ENCODE measurements at regions not wholly inside any gene's neighbourhood (a gene's known extent, or its start where the extent isn't known, plus 50 kb on each side); places are given as distances from the start of the nearest gene placed in this dataset.

DNA sequence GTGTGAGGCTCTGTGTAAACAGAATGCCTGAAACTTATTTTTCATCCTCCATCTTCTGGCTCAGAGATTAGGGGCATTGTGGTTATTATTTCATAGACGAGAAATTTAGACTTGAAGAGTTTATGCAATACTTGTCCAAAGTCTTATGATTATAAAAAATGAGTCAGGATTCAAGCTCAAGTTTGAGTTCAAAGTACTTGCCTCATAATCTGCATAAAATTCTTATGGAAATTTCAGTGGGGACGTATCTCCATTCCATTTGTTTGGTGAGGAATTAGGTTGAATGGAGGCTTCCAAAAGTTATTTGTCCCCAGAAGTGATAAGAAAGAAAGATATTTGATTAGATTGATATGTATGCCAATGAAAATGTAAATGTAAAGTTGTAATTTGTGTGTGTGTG is 93.7 kb upstream of the CLVS2 start:
- H3K4me3 ChIP-seq (ENCODE audit: low read depth, low read length): no peak overlapping the region
- no peak overlapping the region for H3K4me3 Mint-ChIP-seq (ENCODE audit: unreplicated experiment)
- H3K9me3 Mint-ChIP-seq (ENCODE audit: unreplicated experiment): no peaks in the 10 kb centered on the region
- BruUV-seq (replicated peaks): no TSS peak
- no peak for TF ChIP-seq CTCF (IDR thresholded peaks at IDR 0.05; ENCODE audit: insufficient read depth in 1 of 2, low read depth in 1 of 2, low read length in 1 of 2, severe bottlenecking in 1 of 2, unreplicated experiment in 1 of 2)
- H3K4me1 Mint-ChIP-seq (ENCODE audit: low read depth, unreplicated experiment): no peaks in the 10 kb centered on the region
- no peaks in the 10 kb centered on the region for H3K36me3 ChIP-seq (ENCODE audit: control insufficient read depth, insufficient read depth, low read length)
- no peak for DNase-seq
- intact Hi-C loops (cut with micrococcal nuclease; ENCODE audit: unreplicated experiment): no loop called here
- peaks cover 19% of the 10 kb centered on the region for H3K27me3 Mint-ChIP-seq (ENCODE audit: insufficient read depth, unreplicated experiment)
- H3K4me1 ChIP-seq: no peaks in the 10 kb centered on the region
- POLR2A ChIA-PET: no interaction called here
- H3K36me3 Mint-ChIP-seq (ENCODE audit: insufficient read depth, unreplicated experiment): no peaks in the 10 kb centered on the region
- no peak overlapping the region for H3K27ac Mint-ChIP-seq (ENCODE audit: unreplicated experiment)
- H3K27me3 ChIP-seq (replicated peaks; ENCODE audit: control insufficient read depth, insufficient read depth, low read length): no peaks in the 10 kb centered on the region
- CTCF ChIA-PET: no interaction called here
- H3K9me3 ChIP-seq: no peaks in the 10 kb centered on the region

GRCh38 chr6:122903266-122903915 is 92.6 kb upstream of the CLVS2 start:
- Histone ChIP-seq H3K36me3 (ENCODE audit: control insufficient read depth, insufficient read depth, low read length) (no peaks in the 10 kb centered on the region), H3K4me1 (no peaks in the 10 kb centered on the region), H3K9me3 (no peaks in the 10 kb centered on the region), H3K4me3 (ENCODE audit: low read depth, low read length) (no peak overlapping the region), H3K27me3 (replicated peaks; ENCODE audit: control insufficient read depth, insufficient read depth, low read length) (no peaks in the 10 kb centered on the region)
- ChIA-PET POLR2A (no interaction called here), CTCF (no interaction called here)
- intact Hi-C loops (cut with micrococcal nuclease; ENCODE audit: unreplicated experiment): no loop called here
- H3K27ac Mint-ChIP-seq (ENCODE audit: unreplicated experiment): no peak overlapping the region
- no TSS peak for BruUV-seq (replicated peaks)
- no peak for DNase-seq
- H3K4me3 Mint-ChIP-seq (ENCODE audit: unreplicated experiment): no peak overlapping the region
- H3K4me1 Mint-ChIP-seq (ENCODE audit: low read depth, unreplicated experiment): no peaks in the 10 kb centered on the region
- peaks cover 17% of the 10 kb centered on the region for H3K27me3 Mint-ChIP-seq (ENCODE audit: insufficient read depth, unreplicated experiment)
- no peaks in the 10 kb centered on the region for H3K36me3 Mint-ChIP-seq (ENCODE audit: insufficient read depth, unreplicated experiment)
- TF ChIP-seq CTCF (IDR thresholded peaks at IDR 0.05; ENCODE audit: insufficient read depth in 1 of 2, low read depth in 1 of 2, low read length in 1 of 2, severe bottlenecking in 1 of 2, unreplicated experiment in 1 of 2): no peak
- H3K9me3 Mint-ChIP-seq (ENCODE audit: unreplicated experiment): no peaks in the 10 kb centered on the region

DNA sequence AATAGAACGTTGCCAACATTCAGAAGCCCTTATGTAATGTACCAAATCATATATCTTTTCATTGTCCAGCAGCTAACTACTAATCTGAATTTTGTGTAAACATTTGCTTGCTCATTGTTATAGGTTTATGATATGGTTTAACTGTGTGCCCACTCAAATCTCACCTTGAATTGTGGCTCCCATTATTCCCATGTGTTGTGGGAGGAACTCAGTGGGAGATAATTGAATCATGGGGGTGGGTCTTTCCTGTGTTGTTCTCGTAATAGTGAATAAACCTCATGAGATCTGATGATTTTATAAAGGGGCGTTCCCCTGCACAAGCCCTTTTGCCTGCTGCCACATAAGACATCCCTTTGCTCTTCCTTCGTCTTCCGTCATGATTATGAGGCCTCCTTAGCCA is 91.9 kb upstream of the CLVS2 start:
- no peaks in the 10 kb centered on the region for H3K36me3 Mint-ChIP-seq (ENCODE audit: insufficient read depth, unreplicated experiment)
- CTCF ChIA-PET: no interaction called here

More for the DNA sequence above, 91.9 kb upstream of the CLVS2 start:
- Mint-ChIP-seq H3K27me3 (ENCODE audit: insufficient read depth, unreplicated experiment) (peaks cover 11% of the 10 kb centered on the region), H3K4me3 (ENCODE audit: unreplicated experiment) (no peak overlapping the region), H3K4me1 (ENCODE audit: low read depth, unreplicated experiment) (no peaks in the 10 kb centered on the region), H3K9me3 (ENCODE audit: unreplicated experiment) (no peaks in the 10 kb centered on the region), H3K27ac (ENCODE audit: unreplicated experiment) (no peak overlapping the region)
- no peaks in the 10 kb centered on the region for H3K4me1 ChIP-seq
- no peak for TF ChIP-seq CTCF (IDR thresholded peaks at IDR 0.05; ENCODE audit: insufficient read depth in 1 of 2, low read depth in 1 of 2, low read length in 1 of 2, severe bottlenecking in 1 of 2, unreplicated experiment in 1 of 2)
- POLR2A ChIA-PET: no interaction called here
- no TSS peak for BruUV-seq (replicated peaks)
- intact Hi-C loops (cut with micrococcal nuclease; ENCODE audit: unreplicated experiment): no loop called here
- no peak for DNase-seq
- H3K27me3 ChIP-seq (replicated peaks; ENCODE audit: control insufficient read depth, insufficient read depth, low read length): no peaks in the 10 kb centered on the region
- no peaks in the 10 kb centered on the region for H3K36me3 ChIP-seq (ENCODE audit: control insufficient read depth, insufficient read depth, low read length)
- no peak overlapping the region for H3K4me3 ChIP-seq (ENCODE audit: low read depth, low read length)
- H3K9me3 ChIP-seq: no peaks in the 10 kb centered on the region

Measured in Caco-2 (cell line).